Ovary (tissue), 3 donors: ENCODE measurements at regions not wholly inside any gene's neighbourhood (a gene's known extent, or its start where the extent isn't known, plus 50 kb on each side); places are given as distances from the start of the nearest gene placed in this dataset.

Source experiments
- POLR2A ChIP-seq: fragments of 450-650 bp; IDR thresholded peaks from one replicate; pipeline ENCODE4 v1.6.1; 2017; ENCODE audit warnings: antibody characterized with exemption, mild to moderate bottlenecking, moderate library complexity
- TF ChIP-seq, protein P1 (sequence below), 3 donors: fragments of 450-650 bp in 2 of 3; fragments of 200-600 bp in 1 of 3; IDR thresholded peaks; one replicate each; pipeline versions ENCODE4 v1.5.1 to v1.8.0; 2016 to 2022; ENCODE audit warnings: antibody characterized with exemption in 3 of 3, mild to moderate bottlenecking in 1 of 3
- donor health status: DM: no; HTN: no; CAD: no.

DNA sequence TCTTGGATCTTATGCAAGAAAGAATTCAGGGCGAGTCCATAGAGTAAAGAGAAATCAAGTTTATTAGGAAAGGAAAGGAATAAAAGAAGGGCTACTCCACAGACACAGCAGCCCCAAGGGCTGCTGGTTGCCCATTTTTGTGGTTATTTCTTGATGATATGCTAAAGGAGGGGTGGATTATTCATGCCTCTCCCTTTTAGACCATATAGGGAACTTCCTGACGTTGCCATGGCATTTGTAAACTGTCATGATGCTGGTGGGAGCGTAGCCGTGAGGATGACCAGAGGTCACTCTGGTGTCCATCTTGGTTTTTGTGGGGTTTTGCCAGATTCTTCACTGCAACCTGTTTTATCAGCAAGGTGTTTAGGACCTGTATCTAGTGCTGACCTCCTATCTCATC lies 115.4 kb upstream of the CARD11 start:
- no peak for TF ChIP-seq POLR2A
- TF ChIP-seq, protein P1, sequence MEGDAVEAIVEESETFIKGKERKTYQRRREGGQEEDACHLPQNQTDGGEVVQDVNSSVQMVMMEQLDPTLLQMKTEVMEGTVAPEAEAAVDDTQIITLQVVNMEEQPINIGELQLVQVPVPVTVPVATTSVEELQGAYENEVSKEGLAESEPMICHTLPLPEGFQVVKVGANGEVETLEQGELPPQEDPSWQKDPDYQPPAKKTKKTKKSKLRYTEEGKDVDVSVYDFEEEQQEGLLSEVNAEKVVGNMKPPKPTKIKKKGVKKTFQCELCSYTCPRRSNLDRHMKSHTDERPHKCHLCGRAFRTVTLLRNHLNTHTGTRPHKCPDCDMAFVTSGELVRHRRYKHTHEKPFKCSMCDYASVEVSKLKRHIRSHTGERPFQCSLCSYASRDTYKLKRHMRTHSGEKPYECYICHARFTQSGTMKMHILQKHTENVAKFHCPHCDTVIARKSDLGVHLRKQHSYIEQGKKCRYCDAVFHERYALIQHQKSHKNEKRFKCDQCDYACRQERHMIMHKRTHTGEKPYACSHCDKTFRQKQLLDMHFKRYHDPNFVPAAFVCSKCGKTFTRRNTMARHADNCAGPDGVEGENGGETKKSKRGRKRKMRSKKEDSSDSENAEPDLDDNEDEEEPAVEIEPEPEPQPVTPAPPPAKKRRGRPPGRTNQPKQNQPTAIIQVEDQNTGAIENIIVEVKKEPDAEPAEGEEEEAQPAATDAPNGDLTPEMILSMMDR (IDR thresholded peaks at IDR 0.05), result no peak
